Esophagus squamous epithelium (tissue), 4 donors: ENCODE measurements at regions not wholly inside any gene's neighbourhood (a gene's known extent, or its start where the extent isn't known, plus 50 kb on each side); places are given as distances from the start of the nearest gene placed in this dataset.

Source experiments
- POLR2A ChIP-seq, 4 donors: fragments of 450-650 bp; IDR thresholded peaks; one replicate each; pipeline ENCODE4 v1.6.1; 2017; ENCODE audit warnings: antibody characterized with exemption in 4 of 4, mild to moderate bottlenecking in 4 of 4, moderate library complexity in 3 of 4
- TF ChIP-seq, protein P1 (sequence below), 6 experiments: fragments of 450-650 bp in 4 of 6; fragments of 200-600 bp in 2 of 6; sonication (generic) in 2 of 6; IDR thresholded peaks; one replicate each; pipeline ENCODE4 v1.5.1; 2016 to 2019; ENCODE audit warnings: antibody characterized with exemption in 6 of 6, mild to moderate bottlenecking in 4 of 6, moderate library complexity in 4 of 6

DNA sequence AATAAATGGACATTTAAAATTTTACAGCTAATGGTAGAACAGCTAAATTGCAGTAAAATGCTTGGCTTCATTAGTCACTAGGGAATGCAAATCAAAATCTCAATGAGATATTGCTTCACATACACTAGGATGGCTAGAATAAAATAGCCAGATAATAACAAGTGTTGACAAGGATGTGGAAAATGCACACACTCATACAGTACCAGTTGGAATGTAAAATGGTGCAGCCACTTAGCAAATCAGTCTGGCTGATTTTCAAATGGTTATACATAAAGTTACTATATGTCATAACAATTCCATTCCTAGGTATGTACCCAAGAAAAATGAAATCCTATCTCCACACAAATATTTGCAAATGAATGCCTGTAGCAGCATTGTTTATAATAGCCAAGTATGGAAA lies 452.1 kb downstream of the HDGFL1 start:
- no peak for TF ChIP-seq POLR2A (IDR thresholded peaks at IDR 0.05)
- TF ChIP-seq, protein P1, sequence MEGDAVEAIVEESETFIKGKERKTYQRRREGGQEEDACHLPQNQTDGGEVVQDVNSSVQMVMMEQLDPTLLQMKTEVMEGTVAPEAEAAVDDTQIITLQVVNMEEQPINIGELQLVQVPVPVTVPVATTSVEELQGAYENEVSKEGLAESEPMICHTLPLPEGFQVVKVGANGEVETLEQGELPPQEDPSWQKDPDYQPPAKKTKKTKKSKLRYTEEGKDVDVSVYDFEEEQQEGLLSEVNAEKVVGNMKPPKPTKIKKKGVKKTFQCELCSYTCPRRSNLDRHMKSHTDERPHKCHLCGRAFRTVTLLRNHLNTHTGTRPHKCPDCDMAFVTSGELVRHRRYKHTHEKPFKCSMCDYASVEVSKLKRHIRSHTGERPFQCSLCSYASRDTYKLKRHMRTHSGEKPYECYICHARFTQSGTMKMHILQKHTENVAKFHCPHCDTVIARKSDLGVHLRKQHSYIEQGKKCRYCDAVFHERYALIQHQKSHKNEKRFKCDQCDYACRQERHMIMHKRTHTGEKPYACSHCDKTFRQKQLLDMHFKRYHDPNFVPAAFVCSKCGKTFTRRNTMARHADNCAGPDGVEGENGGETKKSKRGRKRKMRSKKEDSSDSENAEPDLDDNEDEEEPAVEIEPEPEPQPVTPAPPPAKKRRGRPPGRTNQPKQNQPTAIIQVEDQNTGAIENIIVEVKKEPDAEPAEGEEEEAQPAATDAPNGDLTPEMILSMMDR (IDR thresholded peaks at IDR 0.05): no peak
